NCI-H2196 treated with DMSO at 0.1 percent for 48 hours (cell line): ENCODE measurements at regions not wholly inside any gene's neighbourhood (a gene's known extent, or its start where the extent isn't known, plus 50 kb on each side); places are given as distances from the start of the nearest gene placed in this dataset.
"Not testable (repeated sequence)": the region's sequence is repeated elsewhere in the genome, so short reads cannot be mapped to it uniquely, and the experiment has no call there.

Experiments
- DNase-seq: peaks from one replicate; lab custom pipeline; 2025; ENCODE audit not compliant: unreplicated experiment; lab: John Stamatoyannopoulos, UW

DNA sequence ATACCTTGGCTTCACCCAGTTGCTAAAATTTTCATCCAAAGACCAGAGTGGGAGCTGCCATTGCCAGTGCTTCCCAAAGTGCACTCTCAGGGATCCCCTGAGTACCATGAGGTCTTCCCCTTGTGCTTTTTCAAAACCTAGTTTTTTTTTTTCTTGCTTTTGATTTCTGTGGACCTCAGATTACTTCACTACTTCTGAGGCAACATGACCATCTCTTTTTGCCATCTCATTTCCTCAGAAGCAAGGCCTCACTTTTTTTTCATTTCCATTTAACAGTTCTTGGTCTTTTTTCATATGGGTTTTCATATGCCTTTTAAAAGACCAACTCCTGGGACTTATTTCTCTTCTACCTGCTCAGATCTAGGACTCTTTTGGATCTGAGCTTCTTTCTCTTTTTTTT is 64.1 kb upstream of the MMS22L start:
- DNase-seq: no peak

DNA sequence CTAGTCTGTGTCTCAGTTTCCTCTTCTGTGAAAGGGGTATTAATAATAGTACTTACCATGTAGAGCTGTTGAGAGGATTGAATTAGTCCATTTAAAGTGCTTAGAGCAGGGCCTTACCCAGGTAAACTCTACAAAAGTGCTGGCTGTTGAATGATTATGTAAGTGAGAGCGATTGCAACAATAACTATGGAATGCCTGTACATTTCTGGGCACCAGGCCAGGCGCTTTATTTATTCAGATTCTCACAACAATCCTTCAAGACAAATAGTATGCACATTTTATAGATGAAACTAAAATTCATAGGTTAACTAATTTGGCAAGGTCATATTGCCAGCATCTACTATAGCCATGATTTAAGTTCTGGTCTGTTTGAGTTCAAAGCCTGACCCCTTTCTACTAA is 78.3 kb upstream of the MMS22L start:
- DNase-seq: no peak

DNA sequence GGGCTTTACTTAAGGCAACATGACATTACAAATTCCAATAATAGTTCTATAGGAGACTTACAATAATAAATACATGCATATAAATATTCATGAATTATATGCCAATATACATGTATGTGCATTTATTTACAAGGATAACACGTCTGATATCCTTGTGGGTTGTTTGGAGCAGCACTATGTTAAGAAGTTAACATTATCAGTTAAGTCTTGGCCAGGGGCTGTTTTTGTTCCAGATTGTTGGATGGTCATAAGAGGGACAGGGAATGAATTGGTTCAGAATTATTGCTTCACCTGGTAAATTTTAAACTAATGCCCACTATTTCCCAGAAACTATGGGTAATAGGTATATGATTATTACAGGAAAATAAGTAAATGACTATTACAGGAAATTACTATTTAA is 81.3 kb upstream of the MMS22L start:
- DNase-seq: no peak

DNA sequence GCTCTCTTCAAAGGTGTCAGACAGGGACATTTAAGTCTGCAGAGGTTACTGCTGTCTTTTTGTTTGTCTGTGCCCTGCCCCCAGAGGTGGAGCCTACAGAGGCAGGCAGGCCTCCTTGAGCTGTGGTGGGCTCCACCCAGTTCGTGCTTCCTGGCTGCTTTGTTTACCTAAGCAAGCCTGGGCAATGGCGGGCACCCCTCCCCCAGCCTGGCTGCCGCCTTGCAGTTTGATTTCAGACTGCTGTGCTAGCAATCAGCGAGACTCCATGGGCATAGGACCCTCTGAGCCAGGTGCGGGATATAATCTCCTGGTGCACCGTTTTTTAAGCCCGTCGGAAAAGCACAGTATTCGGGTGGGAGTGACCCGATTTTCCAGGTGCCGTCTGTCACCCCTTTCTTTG is 99.1 kb upstream of the MMS22L start:
- not testable (repeated sequence) for DNase-seq

DNA sequence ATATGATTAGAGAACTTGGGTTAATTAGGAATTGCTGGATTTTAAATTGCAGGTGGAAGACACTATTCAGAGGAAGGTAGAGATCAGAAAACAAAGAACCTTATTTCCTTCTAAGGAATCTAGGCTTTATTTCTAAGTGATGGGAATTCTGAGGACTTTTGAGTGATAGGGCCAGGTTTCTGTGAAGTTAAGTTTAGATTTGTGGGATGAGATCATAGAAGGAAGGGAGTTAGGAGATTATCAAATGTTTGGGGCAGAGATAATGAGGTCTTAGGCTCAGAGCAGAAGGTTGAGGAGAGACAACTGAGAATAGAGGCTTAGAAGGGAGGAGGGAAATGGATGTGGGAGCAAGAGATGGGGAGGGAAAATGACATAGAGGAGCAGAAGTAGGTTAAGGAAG is 109.7 kb upstream of the MMS22L start:
- DNase-seq: no peak

DNA sequence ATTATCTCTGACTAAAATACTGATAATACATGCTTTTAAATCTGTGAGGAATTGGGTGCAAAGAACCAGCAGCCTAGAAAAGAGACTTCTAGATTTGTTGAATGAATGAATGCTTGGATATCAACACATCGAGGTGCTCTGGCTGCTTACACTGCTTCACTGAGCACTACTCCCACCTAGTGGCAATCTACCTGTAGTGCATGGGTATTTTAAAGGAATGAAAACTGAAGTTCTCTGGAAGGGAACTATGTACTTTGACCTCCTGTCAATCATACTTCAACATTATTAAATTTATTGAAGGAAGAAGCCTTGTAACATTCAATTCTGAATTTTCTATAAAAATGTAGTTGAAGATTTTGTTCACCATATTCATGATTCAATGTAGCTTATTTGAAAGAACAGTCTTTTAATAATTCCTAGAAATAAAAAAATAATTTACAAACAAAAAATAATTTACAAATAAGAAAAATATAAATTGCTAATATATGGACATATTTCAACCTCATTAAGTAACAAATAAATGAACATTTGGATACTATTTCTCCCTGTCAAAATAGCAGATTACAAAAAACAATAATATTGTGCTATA is 111.2 kb upstream of the MMS22L start:
- DNase-seq: peak; percentile 2

DNA sequence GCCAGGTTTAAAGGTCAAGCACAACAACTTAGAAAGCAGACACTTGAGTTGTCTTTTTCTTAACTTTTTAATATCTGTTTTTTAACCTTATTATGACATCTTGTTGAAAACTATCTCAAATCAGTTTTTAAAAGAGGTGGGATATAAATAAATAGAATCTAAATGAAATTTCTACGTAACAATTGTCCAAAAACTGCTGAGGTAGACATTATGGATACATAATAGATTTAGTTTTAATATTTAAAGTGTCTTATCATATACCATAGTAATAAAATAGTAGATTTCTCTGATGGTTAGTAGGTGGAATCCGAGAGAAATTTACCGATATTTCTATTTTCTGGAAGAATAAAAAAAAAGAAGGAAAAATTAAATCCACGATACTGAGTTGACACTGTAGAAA is 113.9 kb upstream of the MMS22L start:
- no peak for DNase-seq

DNA sequence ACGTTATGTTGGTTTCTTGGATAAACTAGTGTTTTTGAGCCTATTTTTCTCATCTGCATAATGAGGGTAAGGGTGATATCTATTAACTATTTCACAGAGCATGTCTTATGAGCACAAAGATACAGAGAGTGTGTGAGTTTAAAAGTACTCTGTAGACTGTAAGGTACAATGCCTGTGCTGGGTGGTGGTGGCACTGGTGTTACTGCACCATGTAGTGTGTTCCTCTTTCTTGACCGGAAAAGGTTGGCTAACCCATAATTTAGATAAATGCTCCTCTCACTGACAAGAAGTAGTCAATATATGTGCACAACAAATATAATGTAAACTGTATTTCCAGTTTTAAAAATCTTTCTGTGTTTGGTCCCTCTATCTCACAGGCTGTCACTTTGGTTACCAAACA is 116.2 kb upstream of the MMS22L start:
- DNase-seq: no peak

DNA sequence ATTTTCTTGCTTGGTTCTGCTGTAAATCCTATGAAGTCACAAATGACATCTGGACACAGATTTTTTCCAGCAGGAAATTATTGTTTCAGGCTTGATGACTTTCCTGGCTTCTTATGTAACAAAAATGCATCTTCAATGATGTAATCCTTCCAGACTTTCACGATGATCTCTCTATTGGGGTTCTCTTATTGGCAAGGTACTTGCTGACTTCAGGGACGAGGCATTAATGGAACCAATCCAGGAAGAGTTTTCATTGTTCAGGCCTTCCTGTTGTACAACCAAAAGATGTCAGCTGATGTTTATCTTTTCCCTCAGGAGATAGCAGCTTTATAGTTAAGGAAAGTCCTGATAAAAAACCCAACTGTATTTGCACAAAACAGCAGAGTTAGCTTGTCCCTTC is 118.5 kb upstream of the MMS22L start:
- no peak for DNase-seq

DNA sequence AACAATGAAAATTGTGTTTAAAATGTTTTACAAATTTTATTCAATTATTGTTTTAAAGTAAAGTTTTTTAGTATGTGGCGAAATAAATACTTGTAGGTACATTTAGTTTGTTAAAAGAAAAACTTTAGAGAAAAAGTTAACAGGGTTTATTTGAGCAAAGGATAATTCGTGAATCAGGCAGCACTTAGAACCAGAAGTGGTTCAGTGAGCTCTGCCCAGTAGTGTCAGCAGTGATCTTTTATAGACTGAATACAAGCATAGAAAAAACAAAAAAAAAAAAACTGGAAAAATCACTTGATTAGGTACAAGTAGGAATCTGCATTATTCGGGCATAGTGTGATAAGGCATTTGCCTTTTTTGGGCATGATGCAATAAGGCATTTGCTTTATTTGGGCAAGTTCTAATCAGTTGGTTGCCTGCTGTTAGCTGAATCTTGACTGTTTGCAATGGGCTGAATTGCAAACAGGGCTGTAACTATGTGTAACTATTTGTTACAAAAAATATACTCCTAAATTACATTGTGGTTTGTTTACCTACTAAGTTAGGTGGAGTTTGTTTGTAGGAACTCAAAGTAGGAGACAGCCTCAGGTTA is 122.9 kb upstream of the MMS22L start:
- no peak for DNase-seq

DNA sequence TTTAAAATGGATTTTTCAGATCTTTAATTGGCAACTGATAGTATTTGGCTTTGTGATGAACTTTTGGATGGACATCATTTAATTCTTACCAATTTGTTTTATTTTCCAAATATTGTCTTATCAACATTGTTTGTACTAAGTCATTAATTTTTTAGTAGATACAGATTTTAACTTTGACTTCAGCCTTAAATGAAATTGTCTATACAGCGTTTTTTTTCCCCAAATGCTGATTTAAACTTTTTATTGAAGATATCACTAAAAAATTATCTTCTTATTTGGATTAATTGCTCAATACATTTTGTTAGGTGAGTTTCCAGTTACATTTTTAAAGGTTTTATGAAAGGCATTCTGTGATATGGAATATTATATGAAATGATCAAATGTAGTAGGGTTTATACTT is 123.6 kb upstream of the MMS22L start:
- no peak for DNase-seq

DNA sequence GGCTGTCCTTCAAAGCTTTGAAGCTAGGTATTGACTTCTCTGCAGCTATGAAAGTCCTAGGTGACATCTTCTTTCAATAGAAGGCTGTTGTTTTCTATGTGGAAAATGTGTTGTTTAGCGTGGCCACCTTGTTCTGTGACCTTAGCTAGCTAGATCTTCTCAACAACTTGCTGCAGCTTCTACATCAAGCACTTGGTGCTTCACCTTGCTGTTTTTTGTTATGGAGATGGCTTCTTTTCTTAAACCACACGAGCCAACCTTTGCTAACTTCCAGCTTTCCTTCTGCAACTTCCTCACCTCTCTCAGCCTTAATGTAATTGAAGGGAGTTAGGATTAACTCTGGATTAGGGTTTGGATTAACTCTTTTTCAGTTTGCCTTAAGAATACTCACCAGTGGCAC is 128.6 kb upstream of the MMS22L start:
- DNase-seq: no peak

DNA sequence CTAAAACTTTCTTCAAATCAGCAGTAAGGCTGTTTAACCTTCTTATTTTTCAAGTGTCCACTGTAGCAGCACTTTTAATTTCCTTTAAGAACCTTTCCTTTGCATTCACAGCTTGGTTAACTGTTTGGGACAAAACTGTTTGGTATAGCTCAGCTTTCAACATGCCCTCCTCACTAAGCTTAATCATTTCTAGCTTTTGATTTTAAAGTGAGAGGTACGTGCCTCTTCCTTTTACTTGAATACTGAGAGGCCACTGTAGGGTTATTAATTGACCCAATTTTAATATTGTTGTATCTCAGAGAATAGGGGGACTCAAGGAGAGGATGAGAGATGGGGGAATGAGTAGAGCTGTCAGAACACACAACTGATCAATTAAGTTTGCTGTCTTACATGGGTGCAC is 129.5 kb upstream of the MMS22L start:
- DNase-seq: no peak

DNA sequence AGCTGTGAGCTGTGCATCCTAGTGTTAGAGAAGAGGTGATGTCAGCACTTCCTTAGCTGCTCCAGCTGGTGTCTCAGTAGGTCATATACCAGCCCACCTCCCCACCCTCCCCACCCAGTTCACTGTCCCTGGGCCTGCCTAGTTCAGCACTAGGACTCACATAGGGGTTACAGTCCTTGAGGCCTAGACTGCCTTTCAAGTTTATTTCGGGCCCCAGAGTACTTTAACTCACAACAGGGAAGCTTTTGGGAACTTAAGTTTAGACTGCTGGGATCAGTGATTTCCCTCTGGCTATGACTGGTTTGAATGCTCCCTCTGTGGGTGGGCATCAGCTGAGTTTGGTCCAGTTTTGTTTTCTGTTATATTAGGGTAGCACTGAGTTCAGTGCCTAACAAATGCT is 139.2 kb upstream of the MMS22L start:
- DNase-seq: no peak

DNA sequence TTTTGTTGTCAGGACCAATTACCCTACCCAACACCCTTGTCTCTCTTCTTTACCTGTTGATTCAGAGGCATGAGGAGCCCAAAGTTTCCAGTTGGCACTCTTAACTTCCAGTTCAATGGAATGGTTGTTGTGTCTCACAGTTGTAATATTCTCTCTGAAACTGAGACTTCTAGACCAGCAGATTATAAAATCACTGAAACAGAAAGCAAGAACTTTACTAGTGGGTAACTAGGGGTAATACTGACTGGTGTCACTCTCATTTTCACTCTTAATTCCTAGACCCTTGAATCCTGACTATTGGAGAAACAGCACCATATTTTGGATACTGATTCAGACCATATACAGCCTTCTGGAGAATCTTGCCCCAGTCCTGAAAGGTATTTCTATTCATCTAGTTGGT is 140.2 kb upstream of the MMS22L start:
- no peak for DNase-seq

DNA sequence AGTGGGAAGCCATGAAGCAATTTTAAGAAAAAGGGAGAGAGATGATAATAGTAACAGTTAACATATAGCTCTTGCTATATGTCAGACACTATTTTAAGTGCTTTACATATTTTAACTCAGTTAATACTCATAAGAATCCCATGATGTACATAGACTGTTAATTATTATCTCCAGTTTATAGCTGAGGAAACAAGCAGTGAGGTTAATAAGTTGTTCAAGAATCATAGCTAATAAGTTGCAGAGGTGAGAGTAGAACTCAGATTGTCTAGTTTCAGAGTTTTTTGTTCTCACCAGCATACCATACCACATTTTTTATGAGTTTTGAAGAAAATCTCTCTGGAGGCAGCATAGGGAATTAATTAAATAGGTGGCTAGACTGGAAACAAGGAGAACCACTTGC is 144.6 kb upstream of the MMS22L start:
- DNase-seq: no peak

DNA sequence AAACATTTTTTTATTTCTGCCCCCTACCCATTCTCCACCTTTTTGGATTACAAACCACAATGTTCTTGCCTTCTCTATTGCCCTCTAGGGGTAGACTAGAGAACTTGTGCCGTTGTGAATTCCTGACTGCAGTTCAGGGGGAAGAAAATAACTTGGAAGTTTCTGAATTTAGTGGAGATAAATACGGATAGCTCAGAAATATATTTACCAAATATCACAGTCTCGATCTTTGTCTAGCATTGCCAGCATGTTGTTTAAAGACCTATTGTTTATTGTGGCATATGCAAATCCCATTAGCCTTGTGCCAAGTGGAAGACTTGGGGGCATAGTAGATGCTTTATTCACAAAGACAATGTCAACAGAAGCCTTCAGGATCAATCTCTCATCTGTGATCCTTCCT is 154.1 kb upstream of the MMS22L start:
- no peak for DNase-seq

DNA sequence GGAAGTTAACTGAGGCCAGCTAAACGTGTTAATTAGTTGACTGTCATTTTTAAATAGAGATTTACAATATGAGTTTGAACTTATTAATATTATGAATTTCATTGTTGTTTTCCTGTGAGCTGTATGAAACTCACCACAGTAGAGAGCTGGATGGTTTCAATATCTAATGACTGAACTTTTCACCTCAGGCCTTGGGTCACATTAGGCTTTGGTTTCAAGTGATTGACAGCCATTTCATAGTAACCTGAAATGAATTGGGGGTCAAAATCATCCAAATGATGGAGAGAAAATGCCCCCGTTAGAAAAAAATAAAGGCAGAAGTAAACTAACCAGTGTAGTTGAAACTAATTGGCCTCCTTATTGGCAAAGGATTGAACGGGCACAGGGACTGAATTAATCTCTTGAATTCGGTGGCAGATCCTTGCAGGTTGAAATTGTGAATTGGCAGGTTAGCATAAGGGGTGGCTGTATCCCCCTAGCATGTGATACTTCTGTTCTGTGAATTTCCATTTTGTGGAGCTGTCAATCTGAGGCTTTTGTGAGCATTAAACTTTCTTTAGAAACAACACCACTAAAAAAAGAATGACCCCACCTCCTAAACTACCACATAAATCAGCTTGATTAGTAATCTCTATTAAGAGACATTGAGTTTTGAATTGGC is 155.1 kb upstream of the MMS22L start:
- DNase-seq: no peak

DNA sequence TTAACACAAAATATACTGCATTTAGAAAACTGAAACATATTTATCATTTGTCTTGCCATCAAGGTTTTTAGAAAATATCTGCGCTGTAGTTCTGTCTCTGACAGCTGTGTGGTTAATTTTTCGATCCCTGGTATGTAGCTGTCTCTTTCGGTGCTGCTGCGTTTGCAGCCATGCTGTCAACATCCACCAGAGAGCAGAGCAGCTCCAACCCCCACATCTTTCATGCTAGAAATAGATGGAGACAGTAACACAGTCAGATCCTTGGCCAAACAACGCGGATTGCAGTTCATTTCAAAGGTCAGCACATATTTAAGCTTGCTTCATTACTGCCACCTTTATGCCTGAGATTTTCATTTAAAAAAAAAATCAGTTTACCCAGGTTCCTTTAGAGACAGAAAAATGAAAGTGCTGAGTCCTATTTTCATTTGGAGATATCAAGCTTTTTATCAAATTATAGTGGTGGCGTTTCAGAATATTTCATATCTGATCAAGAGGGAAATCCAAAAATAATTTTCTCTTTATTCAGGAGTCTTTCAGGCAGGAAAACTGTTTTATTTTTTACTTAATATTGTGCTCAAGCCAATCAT is 157.7 kb upstream of the MMS22L start:
- DNase-seq: no peak

DNA sequence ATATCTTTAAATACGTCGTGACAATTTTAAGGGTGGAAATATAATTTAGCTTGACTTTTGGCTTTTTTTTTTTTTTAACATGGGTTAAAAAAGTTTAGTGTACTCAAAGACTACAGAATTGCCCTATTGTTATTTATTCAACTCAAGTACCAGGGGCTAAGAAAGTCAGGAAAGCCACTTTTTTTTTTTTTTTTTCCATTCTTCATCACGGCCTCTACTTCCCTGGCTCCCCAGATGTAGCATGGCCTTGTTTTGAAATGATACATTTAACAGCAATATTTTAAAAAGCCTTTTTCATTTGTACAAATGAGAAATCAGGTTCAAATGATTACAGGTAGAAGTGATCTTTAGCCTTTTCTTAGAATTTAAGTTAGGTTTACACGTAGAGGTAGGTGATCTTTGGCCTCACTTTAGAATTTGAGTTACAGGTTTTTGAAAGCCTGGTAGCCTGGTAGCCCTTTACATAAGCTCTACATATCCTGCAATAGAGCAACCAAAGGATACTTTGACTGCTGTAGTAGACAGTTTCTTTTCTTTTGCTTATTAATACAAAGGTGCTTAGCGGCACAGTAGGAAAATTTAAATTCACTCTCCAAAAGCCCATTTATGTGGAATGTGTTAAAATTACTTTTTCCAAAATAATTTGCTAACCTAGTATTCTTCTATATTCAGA is 160.5 kb upstream of the MMS22L start:
- no peak for DNase-seq

DNA sequence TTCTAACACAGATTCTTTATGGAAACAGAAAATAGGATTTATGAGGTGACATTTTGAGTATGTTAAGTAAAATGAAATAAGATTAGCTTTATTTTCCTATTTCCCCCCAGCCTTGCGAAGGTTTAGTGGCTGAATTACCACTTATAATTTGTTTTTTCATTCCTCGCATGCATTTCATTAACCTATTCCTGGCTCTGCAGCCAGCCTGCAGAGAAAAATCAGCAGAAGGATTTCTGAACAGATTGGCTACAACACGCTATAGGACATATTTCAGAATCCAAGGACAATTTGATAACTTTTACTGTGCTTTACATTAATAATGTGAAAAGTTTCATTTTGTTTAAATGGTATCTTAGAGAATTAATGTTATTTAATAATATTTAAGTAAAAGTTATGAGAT is 162.4 kb upstream of the MMS22L start:
- no peak for DNase-seq

DNA sequence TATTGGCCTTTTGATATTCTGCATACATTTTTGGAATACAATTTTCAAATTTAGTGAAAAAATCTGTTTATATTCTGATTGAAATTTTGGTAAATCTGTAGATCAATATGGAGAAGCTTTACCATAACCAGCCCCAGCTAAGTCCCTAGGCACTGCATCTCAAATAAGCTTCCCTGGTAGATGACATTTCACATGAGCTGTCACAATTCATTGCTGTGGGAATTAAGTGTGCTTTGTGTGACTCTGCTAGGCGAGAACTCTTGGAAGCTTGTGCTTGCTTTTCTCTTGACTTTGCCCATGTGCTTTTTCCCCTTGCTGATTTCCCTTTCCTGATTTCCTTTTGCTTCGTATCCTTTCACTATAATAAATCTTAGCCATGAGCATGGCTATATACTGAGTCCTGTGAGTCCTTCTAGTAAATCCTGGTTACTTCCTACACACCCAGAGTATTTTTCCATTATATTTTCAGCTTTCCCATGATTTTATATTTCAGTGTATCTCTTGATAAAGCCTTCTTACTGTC is 166.5 kb upstream of the MMS22L start:
- no peak for DNase-seq
